ENCODE measurements at regions not wholly inside any gene's neighbourhood (a gene's known extent, or its start where the extent isn't known, plus 50 kb on each side); places are given as distances from the start of the nearest gene placed in this dataset.
"Not testable (repeated sequence)": the region's sequence is repeated elsewhere in the genome, so short reads cannot be mapped to it uniquely, and the experiment has no call there.

DNA sequence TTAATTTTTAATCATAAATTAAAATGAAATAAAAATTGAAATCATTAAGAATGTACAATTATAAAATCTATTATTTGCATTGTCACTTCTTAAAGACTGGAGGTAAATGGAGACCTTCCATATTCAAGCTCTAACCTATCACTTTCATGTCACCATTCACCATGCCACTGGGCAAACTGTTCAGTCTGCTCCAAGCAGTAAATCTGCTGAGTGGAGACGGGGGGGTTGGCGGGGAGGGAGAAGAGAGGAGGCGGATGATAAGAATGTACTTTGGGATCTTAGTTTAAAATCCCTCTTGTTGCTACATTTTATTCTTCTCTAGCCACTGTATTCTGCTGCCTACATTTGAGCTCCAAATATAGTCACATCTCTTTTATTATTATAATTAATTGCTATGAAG, 365.9 kb upstream of the NFIA start:
- Mint-ChIP-seq H3K36me3 (no peaks in the 10 kb centered on the region), H3K27me3 (no peaks in the 10 kb centered on the region), H3K4me3 (no peak overlapping the region), H3K4me1 (no peaks in the 10 kb centered on the region), H3K9me3 (peaks cover 6% of the 10 kb centered on the region), H3K27ac (no peak overlapping the region)
- no peak for ATAC-seq

- H3K27ac Mint-ChIP-seq = no peak overlapping the region
- no peaks in the 10 kb centered on the region for H3K36me3 Mint-ChIP-seq
- H3K9me3 Mint-ChIP-seq = peaks cover 10% of the 10 kb centered on the region
- H3K4me3 Mint-ChIP-seq = no peak overlapping the region
- H3K4me1 Mint-ChIP-seq = no peaks in the 10 kb centered on the region
- H3K27me3 Mint-ChIP-seq = no peaks in the 10 kb centered on the region
- no peak for ATAC-seq
These were observed 366.4 kb upstream of the NFIA start for GRCh38 chr1:60715970-60716369.

- no peaks in the 10 kb centered on the region for H3K4me1 Mint-ChIP-seq
- no peak for ATAC-seq
- no peak overlapping the region for H3K27ac Mint-ChIP-seq
- peaks cover 19% of the 10 kb centered on the region for H3K9me3 Mint-ChIP-seq
- no peak overlapping the region for H3K4me3 Mint-ChIP-seq
- no peaks in the 10 kb centered on the region for H3K36me3 Mint-ChIP-seq
- H3K27me3 Mint-ChIP-seq = no peaks in the 10 kb centered on the region
These were observed 372.9 kb upstream of the NFIA start for GRCh38 chr1:60709426-60709825.

DNA sequence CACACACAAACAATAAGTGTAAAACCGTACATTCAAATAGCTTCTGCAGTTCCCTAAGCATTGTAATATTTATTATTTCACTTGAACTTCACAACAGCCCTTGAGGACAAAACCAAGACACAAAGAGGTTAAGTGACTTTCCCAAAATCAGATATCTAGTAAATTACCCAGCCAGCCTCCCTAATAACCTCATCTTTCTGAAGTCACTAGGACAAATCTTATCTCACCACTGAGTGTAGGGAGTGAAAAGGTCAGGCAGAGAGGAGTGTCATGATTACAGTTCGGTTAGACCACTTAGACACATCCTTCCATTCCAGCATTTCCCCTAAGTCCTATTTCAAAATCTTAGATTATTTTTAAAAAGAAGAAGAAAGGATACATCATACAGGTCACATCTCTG, 377.3 kb upstream of the NFIA start:
- ATAC-seq = no peak
- H3K27me3 Mint-ChIP-seq = no peaks in the 10 kb centered on the region
- no peaks in the 10 kb centered on the region for H3K4me1 Mint-ChIP-seq
- H3K36me3 Mint-ChIP-seq = no peaks in the 10 kb centered on the region
- no peak overlapping the region for H3K4me3 Mint-ChIP-seq
- H3K27ac Mint-ChIP-seq = no peak overlapping the region
- H3K9me3 Mint-ChIP-seq = peaks cover 6% of the 10 kb centered on the region

GRCh38 chr1:60703155-60703554, 379.2 kb upstream of the NFIA start:
- no peaks in the 10 kb centered on the region for H3K27me3 Mint-ChIP-seq
- no peaks in the 10 kb centered on the region for H3K36me3 Mint-ChIP-seq
- H3K4me1 Mint-ChIP-seq = no peaks in the 10 kb centered on the region
- H3K9me3 Mint-ChIP-seq = no peaks in the 10 kb centered on the region
- H3K4me3 Mint-ChIP-seq = no peak overlapping the region
- no peak overlapping the region for H3K27ac Mint-ChIP-seq
- no peak for ATAC-seq

DNA sequence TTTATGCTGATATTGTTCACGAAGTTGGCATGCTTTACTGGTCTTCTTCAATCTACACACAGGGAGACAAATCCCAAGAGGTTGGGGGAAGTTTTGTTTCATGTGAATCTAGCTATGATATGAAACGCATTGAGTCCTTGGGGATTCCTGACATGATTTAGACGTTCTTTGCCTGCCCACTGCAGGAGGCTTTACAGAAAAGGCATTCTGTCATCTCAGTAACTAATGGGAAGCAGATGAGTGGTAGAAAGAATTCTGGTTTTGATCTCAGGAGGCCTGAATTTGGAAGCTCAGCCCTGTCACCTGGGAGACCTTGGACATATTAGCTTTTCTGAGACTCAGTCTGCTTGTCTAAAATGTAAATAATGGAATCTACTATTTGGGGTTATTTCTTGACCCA, 383.0 kb upstream of the NFIA start:
- Mint-ChIP-seq H3K27ac (no peak overlapping the region), H3K36me3 (no peaks in the 10 kb centered on the region), H3K27me3 (no peaks in the 10 kb centered on the region), H3K4me1 (no peaks in the 10 kb centered on the region), H3K9me3 (no peaks in the 10 kb centered on the region), H3K4me3 (no peak overlapping the region)
- no peak for ATAC-seq

DNA sequence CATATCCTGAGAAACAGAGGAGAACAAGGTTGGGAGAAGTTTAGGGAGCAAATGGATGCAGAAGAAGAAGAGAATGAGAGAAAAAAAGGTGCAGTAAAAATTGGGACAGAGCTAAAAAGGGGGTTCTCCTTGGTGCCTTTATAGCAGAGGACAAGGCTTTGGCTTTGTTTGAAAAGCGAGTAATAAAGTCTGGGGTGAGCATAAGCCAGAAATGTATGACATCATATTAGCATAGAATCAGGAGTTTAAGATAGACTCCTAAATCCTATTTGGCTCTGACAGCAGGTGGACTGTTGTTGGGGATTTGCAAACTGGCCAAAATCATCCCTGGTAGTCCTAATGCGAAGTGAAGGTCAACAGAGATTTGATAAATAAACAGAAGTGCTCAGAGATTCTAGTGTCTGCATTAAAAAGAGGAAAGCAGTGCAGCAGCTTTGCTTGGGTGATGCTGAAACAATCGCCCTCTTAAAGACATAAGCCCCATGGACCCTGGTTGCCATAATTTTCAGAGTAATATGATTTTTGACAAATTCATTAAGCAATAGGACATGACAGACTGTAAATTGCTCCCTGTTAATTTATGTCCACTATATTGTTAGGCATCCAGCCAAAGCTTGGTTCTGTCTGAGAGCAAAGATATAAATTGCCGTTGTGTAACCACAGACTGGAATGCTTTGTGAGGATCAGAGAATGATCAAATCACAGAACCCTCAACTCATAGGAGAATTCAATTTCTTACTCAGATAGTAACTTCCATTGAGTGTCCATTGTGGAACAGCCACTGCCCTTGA, 385.0 kb upstream of the NFIA start:
- no peak overlapping the region for H3K27ac Mint-ChIP-seq

DNA sequence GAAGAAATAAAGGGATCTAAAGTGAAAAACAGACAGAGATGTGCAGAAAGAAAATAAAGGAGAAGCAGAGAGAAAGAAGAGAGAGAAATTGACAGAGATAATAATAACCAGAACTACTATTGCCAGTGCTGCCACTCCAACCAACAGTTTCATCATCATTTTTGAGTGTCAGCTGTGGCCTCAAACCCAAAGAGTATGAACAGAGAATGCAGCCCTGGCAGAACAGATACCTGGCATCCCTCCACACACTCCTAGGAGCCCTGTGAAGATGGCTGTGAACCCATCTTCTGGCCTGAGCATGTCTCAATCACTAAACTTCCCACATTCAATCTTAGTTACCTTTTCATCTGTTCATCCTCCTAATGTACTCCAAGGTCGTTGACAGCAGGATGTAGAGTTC, 385.8 kb upstream of the NFIA start:
- Mint-ChIP-seq H3K4me3 (no peak overlapping the region), H3K27me3 (no peaks in the 10 kb centered on the region), H3K4me1 (no peaks in the 10 kb centered on the region), H3K36me3 (no peaks in the 10 kb centered on the region), H3K9me3 (peaks cover 2% of the 10 kb centered on the region), H3K27ac (no peak overlapping the region)
- no peak for ATAC-seq

More for the DNA sequence above, 385.0 kb upstream of the NFIA start:
- ATAC-seq = no peak
- H3K4me1 Mint-ChIP-seq = no peaks in the 10 kb centered on the region
- no peaks in the 10 kb centered on the region for H3K27me3 Mint-ChIP-seq
- H3K4me3 Mint-ChIP-seq = no peak overlapping the region
- no peaks in the 10 kb centered on the region for H3K36me3 Mint-ChIP-seq
- H3K9me3 Mint-ChIP-seq = no peaks in the 10 kb centered on the region

- Mint-ChIP-seq H3K36me3 (no peaks in the 10 kb centered on the region), H3K9me3 (peaks cover 2% of the 10 kb centered on the region), H3K4me3 (no peak overlapping the region), H3K27me3 (no peaks in the 10 kb centered on the region), H3K27ac (no peak overlapping the region), H3K4me1 (no peaks in the 10 kb centered on the region)
- no peak for ATAC-seq
These were observed 386.6 kb upstream of the NFIA start for GRCh38 chr1:60695716-60696171.

DNA sequence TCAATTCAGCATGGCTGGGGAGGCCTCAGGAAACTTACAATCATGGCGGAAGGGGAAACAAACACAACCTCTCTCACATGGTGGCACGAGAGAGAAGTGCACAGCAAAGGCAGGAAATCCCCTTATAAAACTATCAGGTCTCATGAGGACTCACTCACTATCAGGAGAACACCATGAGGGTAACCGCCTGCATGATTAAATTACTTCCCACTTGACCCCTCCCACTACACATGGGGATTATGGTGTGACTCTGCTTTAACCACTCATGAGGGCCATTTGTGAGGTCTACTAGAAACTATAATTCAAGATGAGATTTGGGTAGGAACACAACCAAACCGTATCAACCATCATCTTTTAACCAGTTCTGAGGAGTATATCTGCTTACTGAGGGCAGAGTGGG, 387.4 kb upstream of the NFIA start:
- Mint-ChIP-seq H3K4me1 (no peaks in the 10 kb centered on the region), H3K27me3 (no peaks in the 10 kb centered on the region), H3K27ac (no peak overlapping the region), H3K4me3 (no peak overlapping the region), H3K36me3 (no peaks in the 10 kb centered on the region), H3K9me3 (peaks cover 3% of the 10 kb centered on the region)
- ATAC-seq = no peak

DNA sequence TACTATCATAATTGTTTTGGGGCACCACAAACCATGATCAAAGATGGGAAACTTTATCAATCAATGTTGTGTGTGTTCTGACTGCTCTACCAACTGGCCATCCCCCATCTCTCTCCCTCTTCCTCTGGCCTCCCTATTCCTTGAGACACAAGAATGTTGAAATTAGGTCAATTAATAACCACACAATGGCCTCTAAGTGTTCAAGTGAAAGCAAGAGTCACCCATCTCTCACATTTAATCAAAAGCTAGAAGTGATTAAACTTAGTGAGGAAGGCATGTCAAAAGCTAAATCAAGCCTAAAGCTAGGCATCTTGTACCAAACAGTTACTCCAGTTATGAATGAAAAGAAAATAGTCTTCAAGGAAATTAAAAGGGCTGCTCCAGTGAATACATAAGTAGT, 390.3 kb upstream of the NFIA start:
- Mint-ChIP-seq H3K36me3 (no peaks in the 10 kb centered on the region), H3K27ac (no peak overlapping the region), H3K27me3 (no peaks in the 10 kb centered on the region), H3K4me1 (no peaks in the 10 kb centered on the region), H3K4me3 (no peak overlapping the region), H3K9me3 (peaks cover 13% of the 10 kb centered on the region)
- no peak for ATAC-seq

GRCh38 chr1:60688221-60688620, 394.1 kb upstream of the NFIA start:
- not testable (repeated sequence) for H3K4me1 Mint-ChIP-seq, ATAC-seq, H3K27me3 Mint-ChIP-seq, H3K36me3 Mint-ChIP-seq, H3K27ac Mint-ChIP-seq, H3K4me3 Mint-ChIP-seq
- peaks cover 13% of the 10 kb centered on the region for H3K9me3 Mint-ChIP-seq

- no peak for ATAC-seq
- no peaks in the 10 kb centered on the region for H3K36me3 Mint-ChIP-seq
These were observed 401.1 kb upstream of the NFIA start for GRCh38 chr1:60681095-60681860.

GRCh38 chr1:60679524-60680375, 402.6 kb upstream of the NFIA start:
- H3K27me3 Mint-ChIP-seq = no peaks in the 10 kb centered on the region
- no peak overlapping the region for H3K4me3 Mint-ChIP-seq
- ATAC-seq = no peak
- H3K36me3 Mint-ChIP-seq = no peaks in the 10 kb centered on the region
- H3K27ac Mint-ChIP-seq = no peak overlapping the region
- peaks cover 3% of the 10 kb centered on the region for H3K9me3 Mint-ChIP-seq
- H3K4me1 Mint-ChIP-seq = no peaks in the 10 kb centered on the region

More at GRCh38 chr1:60681095-60681860, 401.1 kb upstream of the NFIA start:
- Mint-ChIP-seq H3K4me3 (no peak overlapping the region), H3K27ac (no peak overlapping the region), H3K4me1 (no peaks in the 10 kb centered on the region), H3K27me3 (no peaks in the 10 kb centered on the region), H3K9me3 (peaks cover 3% of the 10 kb centered on the region)

DNA sequence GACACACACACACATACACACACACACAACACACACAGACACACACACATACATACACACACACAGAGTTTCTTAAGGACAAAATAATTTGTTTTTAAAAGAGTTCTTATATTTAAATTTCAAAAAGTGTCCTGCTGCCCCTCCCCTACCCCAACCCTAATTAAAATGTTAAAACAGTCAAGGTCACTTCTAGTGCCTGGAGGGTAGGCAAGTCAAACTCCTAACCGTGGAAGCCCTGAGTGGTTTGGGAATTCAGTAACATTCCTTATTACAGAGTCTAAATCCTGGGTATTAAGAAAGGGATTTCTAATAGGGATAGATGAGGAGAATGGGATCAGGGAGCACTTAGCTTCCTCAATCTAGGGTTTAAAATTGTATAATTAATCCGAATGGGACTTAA, 403.6 kb upstream of the NFIA start:
- H3K4me3 Mint-ChIP-seq = no peak overlapping the region
- no peaks in the 10 kb centered on the region for H3K27me3 Mint-ChIP-seq
- H3K9me3 Mint-ChIP-seq = peaks cover 3% of the 10 kb centered on the region
- H3K4me1 Mint-ChIP-seq = no peaks in the 10 kb centered on the region
- H3K36me3 Mint-ChIP-seq = no peaks in the 10 kb centered on the region
- H3K27ac Mint-ChIP-seq = no peak overlapping the region
- ATAC-seq = no peak

All from stimulated activated memory B cell treated with anti-CD40 and anti-IgM and Interleukin-4, amounts not matched to agents 10 μg/mL and 1 μg/mL and 100 μg/mL, for 72 hours (primary cell).